RCC 7860 (cell line): ENCODE measurements at regions not wholly inside any gene's neighbourhood (a gene's known extent, or its start where the extent isn't known, plus 50 kb on each side); places are given as distances from the start of the nearest gene placed in this dataset.
"Not testable (repeated sequence)": the region's sequence is repeated elsewhere in the genome, so short reads cannot be mapped to it uniquely, and the experiment has no call there.

ENCODE experiments used
- DNase-seq: peaks from one replicate; pipeline ENCODE4 v3.0.0-alpha.2; 2015; ENCODE audit warnings: low spot score
- FAIRE-seq: peaks from 2 replicates; lab custom pipeline; 2012; peaks lifted over from hg19 to GRCh38; lab: Jason Lieb, UNC

DNA sequence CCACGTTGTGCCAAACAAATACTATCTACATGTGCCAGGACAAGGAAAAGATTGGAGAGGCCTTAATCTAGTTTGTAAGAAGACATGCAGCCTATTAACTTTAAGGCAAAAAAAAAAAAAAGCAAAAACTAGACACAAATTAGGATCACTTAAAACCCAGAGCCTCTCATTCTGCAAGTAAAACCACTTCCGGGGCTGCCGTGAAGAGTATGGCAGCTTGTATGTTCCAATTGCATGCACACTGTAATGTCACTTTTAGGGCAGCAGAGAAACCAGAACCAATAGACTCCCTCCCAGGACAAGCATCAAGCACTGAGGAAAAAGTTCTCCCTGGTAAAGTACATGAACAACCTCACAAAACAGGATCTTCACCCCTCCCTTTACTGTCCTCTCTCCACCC lies 70.6 kb downstream of the RSL24D1 start:
- no peak for DNase-seq

DNA sequence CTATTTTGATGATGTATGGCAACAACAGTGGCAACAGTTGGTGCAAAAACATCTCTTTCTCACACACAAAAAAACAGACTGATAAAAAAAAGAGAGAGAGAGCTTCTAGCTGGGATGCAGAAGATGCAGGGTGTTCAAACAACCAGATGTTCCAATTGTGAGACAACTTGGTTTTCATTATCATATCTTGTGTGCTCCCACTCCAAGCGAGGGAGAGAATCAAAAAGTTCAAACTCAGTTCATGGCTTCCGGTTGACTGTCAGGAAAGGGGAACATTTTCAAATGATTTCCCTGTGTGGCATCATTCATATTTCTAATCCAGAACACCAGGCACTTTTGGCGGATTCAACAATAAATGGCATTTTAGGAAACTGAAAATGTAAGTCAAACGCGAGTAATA lies 72.1 kb downstream of the RSL24D1 start:
- DNase-seq, result no peak
- no peak for FAIRE-seq

More for the DNA sequence above, 70.6 kb downstream of the RSL24D1 start:
- no peak for FAIRE-seq

DNA sequence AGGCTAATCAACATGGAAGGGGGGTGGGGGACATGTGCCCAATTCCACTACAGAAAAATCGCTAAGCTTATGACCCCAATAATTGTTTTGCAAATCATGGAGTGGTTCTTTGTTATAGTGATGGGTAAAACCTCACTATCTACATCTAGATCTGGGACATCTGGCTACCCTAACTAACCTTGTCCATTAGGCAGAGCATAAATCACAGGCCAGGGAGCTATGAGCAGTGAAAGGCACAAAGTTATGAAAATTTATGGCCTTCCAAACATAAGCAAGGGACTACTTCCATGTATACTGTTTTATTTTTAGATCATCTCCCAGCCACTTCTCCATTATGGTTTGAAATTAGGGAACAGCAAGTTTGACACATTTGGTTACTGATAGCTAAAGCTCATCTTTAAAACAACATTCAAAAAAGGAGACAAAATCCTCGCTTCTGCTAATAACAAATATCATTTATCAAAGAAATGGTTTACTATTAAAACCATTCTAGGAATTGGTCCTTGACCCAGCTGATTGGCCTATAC lies 78.3 kb downstream of the RSL24D1 start:
- FAIRE-seq (no peak), DNase-seq (no peak)

DNA sequence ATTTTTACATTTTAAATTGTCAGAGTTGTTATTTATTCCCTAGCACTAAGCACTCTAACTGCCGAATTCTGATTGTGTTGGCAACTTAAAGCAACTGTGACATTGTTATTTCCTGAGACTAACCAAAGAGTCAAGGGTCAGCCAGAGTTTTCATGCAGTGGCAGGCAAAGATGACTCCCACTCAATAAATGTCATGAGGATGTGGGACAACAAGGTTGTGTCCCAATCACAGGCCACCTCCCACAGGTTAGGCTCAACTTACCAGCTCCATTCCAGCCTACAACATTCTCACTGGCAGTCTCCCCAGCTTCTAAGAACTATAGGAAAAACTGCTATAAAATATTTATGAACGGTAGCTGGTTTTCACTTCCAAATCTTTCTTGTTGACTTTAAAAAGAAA lies 80.1 kb downstream of the RSL24D1 start:
- FAIRE-seq (no peak), DNase-seq (no peak)

DNA sequence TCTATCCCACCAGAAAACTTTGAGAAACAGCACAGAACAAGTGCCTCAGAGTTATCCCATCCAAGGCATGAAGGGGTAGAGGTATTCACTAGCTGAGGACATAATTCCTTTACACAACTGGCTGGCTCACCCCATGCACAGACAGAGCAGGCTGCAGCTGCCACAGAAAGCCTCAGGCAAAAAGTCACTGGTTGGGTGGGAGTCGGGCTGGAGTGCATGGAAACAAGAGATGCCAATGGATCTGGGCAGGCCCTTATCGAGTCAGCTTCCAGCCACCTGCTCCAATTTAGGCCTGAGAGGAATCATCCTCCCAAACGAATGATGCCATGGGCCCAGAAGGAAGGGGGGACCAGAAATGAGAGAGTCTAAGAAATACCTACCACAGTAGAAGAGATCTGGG lies 83.0 kb downstream of the RSL24D1 start:
- no peak for FAIRE-seq
- no peak for DNase-seq

DNA sequence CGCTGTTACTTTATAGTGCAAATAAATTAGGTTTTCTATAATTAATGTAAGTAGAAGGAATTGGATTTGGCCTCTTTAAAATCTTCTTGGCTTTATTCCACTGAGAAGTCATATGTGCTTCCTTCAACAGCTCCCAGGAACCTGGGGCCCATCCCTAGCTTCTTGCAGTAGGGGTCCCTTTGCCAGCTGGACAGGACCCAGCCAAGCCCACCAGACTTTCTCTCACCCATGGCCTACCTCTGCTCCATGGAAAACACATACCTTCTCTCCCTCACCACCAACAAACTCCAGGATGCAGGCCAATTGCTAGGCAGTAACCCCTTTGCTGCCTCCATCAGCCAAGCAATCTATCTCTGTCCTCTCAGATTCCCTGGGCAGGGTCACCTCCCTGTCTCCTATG lies 84.0 kb downstream of the RSL24D1 start:
- DNase-seq (no peak), FAIRE-seq (no peak)

DNA sequence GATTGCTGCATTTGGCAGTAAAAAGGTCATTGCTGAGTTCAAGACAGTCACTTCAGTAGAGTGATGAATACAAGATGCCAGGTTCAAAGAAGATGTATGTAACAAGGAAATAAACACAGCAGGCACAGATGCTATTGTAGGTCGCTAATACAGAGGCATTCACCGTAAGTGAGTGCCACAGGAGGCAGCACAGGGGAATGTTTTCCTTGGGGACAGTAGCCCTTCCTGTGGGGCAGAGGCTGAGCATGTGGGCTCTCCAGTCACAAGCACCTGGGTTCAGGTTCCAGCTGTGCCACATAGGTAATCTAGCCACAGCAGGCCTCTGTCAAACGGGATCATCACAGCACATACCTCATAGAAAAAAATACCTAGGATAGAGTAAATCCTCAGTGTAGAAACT lies 86.3 kb downstream of the RSL24D1 start:
- FAIRE-seq (no peak), DNase-seq (no peak)

DNA sequence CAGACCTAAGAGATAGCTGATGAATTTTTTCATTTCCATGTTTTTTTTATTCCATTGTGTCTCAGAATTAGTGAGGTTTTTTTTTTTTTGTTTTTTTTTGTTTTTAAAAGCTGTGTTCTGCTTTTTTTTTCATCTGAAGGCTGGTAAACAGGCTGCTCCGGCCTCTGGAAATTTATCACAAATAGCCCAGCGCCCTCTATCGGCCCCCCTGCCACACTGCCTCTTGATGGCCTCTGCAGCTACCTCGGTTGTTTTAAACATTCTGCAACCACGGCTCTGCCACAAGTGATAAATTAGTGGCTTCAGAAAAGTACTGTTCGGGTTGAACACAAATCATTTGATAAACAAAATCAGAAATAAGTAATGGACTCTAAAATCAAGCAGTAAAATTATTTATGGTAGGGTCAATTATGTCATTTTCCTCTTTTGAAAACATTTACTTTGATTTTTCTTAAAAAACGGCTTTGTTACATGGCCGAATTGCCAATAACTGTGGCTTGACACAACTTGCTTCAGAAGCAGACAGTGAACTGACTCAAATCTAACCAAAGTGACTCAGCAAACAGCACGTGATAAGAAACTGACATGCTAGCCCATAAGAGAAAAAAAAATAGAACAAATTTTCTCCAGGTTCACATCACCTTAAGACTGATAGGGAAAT lies 87.8 kb downstream of the RSL24D1 start:
- FAIRE-seq (no peak), DNase-seq (no peak)

DNA sequence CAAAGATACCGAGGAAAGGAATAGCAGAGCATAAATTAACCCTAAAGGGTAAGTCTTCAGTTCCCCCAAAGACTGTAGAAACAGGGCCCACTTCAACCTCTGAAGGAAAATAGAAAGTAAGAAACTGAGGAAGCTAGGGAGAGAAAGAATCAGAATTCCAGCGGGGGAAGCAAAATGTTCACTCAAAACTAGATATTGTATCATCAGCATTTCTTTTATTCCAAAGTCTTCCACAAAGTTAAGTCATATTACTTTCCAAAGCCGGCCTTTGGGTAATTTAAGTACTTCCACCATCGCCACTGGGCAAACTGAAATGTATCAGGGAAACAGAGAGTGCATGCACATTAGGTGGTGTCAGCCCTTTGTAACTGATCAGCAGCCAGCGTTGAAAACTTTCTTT lies 88.3 kb downstream of the RSL24D1 start:
- no peak for DNase-seq
- no peak for FAIRE-seq

DNA sequence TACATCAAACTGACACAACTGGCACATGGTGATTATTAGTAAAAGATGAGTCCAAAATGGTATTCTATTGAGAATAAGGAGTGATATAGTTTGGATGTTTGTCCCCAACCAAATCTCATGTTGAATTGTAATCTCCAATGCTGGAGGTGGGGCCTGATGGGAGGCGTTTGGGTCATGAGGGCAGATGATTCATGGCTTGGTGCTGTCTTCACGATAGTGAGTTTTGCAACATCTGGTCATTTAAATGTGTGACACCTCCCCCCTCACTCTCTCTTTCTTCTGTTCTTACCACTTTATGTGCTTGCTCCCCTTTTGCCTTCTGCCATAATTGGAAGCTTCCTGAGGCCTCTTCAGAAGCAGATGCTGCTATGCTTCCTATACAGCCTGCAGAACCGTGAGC lies 90.6 kb downstream of the RSL24D1 start:
- DNase-seq, result no peak
- no peak for FAIRE-seq

DNA sequence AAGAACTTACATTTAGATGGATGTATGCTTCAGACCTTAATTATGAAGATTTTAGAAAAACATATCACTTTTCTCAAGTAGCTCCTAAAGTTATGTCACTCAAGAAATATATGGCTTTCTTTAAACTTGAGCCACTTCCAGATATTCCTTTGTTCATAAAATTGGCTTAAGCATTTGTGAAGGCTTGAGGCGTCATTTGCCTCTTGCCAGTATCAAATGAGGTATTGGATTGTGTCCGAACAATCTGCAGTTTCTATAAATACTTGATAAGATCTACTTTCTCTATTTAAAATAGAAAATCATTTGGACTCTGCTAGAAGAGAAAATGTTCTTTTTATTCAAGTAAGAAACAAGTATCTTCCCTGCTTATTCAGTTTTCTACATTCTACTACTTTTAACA lies 102.6 kb downstream of the RSL24D1 start:
- DNase-seq (no peak), FAIRE-seq (no peak)

DNA sequence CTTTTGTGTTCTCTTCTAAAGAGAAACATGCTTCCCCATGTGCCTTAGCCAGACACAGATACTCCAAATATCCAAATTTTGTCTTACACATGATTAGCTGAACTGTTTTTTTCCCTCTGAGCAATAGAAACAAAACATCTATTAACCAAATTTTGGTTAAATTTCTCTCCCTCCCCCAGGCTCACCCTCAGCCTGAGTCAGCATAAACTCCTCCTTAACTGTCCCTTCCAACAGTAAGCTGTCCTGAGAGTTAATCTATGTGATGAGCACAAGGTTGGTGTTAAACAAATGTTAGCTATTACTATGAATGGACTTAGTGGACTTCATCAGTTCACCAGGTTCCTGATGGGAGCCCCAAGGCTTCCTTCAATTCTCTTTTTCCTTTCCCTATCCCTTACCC lies 108.5 kb downstream of the RSL24D1 start:
- no peak for DNase-seq
- no peak for FAIRE-seq

DNA sequence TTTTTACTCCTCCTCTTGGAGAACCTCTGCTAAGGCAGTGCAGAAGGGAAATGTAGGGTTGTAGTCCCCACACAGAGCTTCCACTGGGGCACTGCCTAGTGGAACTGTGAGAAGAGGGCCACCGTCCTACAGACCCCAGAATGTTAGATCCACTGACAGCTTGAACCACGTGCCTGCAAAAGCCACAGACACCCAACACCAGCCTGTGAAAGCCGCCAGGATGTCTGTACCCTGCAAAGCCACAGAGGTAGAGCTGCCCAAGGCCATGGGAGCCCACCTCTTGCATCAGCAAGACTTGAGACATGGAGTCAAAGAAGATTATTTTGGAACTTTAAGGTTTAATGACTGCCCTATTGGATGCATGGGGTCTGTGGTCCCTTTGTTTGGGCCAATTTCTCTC lies 112.1 kb downstream of the RSL24D1 start:
- FAIRE-seq (no peak), DNase-seq (no peak)

DNA sequence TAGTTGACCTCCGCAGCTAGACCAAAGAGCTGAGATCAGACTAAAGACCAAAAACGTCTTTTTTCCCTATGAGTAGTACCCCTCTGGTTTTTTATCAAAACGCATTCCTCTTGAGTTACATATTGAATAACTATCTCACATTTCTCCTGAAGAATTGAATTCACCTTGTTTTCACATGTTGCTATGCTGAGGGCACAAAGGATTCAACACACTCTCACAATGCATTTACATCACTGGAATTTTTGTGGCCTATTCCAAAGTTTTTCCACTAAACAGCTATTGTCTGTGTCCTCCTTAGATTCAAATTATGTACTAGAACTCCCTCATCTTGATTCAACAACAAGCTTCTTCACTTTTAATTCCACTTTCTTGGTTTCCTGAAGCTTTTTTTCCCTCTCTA lies 112.5 kb downstream of the RSL24D1 start:
- FAIRE-seq, result no peak
- no peak for DNase-seq

DNA sequence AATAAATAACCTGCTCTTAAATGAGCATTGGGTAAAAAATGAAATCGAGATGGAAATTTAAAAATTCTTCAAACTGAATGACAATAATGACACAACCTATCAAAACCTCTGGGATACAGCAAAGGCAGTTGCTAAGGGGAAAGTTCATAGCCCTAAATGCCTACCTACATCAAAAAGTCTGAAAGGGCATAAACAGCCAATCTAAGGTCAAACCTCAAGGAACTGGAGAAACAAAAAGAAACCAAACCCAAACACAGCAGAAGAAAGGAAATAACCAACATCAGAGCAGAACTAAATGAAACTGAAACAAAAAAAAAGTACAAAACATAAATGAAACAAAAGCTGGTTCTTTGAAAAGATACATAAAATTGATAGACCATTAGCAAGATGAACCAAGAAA lies 119.7 kb downstream of the RSL24D1 start:
- not testable (repeated sequence) for DNase-seq, FAIRE-seq

DNA sequence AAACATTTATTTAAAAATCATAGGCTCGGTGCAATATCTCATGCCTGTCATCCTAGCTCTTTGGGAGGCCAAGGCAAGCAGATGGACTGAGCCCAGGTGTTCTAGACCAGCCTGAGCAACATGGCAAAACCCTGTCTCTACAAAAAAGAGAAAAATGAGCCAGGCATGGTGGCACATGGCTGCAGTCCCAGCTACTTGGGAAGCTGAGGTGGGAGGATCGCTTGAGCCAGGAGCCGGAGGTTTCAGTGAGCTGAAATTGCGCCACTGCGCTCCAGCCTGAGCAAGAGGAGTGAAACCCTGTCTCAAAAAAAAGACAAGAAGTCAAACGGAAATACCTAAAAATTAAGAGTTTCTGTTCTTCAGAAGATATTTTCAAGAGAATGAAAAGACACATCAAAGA lies 122.3 kb downstream of the RSL24D1 start:
- DNase-seq (no peak), FAIRE-seq (no peak)

DNA sequence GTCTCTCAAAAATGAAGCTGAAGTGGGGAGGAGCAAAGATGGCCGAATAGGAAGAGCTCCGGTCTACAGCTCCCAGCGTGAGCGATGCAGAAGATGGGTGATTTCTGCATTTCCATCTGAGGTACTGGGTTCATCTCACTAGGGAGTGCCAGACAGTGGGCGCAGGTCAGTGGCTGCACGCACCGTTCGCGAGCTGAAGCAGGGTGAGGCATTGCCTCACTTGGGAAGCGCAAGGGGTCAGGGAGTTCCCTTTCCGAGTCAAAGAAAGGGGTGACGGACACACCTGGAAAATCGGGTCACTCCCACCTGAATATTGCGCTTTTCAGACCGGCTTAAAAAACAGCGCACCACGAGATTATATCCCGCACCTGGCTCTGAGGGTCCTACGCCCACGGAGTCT lies 132.8 kb downstream of the RSL24D1 start:
- DNase-seq, result not testable (repeated sequence)

DNA sequence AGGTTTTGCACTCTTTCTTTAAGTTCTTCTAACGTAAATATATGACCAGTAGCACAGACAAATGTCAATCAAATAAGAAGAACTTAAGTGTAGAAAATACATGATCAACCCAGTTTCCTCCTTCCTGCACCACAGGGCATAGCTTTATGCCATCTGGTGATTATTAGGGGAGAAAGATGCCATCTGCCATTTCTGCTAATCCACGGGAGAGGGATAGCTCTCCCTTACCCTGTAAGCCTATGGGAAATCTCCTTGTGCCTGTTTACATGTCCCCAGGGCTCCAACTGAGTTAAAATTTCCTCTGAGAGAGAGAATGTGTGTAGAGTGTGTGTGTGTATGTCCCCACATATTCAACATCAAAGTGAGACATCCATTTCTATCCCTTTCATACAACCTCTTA lies 135.9 kb downstream of the RSL24D1 start:
- no peak for DNase-seq

More for the DNA sequence above, 132.8 kb downstream of the RSL24D1 start:
- FAIRE-seq, result not testable (repeated sequence)

DNA sequence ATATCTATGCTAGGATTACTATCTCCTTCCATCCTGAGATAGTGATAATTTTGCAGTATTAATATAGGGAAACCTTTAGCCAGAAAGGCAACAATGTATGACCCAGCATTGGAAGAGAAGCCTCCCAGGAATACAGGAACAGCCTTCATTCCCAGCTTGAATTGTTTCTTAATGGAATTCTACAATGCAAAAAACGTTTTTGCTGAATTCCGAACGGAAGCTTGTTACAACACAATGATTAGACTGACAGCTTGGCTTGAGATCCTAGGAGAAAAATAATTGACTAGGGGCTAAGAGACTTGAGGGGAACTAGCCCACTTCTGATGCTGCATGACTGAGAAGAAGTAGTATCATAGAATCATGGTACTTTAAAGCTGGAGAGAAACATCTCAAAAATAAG lies 140.2 kb downstream of the RSL24D1 start:
- no peak for DNase-seq
- no peak for FAIRE-seq

More for the DNA sequence above, 135.9 kb downstream of the RSL24D1 start:
- no peak for FAIRE-seq

DNA sequence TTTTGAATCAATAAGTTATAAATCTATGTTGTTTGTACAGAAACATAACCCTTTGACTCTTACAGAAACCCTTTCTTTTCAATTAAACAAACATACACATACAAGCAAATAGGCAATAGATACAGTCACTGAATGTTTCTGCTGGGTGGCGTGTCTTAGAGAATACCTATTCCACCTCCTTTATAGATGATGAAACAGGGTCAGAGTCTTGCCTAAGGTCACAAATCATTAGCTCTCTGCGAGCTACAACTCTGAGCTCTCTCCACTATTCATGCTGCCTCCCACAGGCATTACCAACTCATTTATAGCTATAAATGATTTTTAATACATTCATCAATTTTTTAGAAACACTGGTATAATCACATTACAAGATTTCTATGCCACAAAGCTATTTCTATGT lies 152.6 kb downstream of the RSL24D1 start:
- no peak for FAIRE-seq

DNA sequence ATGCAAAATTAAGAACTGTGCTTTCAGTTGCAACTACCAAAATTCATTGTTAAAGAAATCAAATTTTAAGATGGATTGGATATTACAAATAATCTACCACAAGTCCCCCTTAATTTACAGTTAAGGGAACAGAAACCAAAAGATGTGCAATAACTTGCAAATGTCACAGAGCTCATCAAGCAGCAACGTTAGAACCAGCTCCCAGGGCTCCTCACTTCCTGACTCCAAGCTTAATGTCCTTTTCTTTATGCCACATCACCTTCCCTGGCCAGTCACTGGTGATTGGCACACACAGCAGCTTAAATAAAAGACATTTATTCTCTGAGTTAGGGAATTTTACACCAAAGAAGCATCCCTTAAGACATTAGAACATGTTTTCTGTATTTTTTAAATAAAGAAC lies 159.7 kb downstream of the RSL24D1 start:
- no peak for FAIRE-seq
- no peak for DNase-seq

More for the DNA sequence above, 152.6 kb downstream of the RSL24D1 start:
- DNase-seq, result no peak

DNA sequence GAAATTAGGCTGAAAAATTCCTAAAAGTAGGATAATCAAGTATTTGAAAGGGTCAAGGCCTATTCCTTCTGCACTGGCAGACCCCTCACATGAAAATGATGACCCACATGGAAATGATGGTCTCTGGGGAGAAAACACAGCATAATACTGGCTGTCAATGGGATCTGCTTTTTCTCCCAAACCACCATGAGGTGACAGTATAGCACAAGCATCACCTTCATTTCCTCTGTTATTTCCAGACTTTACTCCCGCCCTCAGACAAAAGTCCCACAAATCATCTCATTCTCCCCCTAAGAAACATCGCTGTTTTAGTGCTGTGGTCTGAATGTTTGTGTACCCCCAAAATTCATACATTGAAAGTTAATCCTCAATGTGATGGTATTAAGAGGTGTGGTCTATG lies 161.0 kb downstream of the RSL24D1 start:
- FAIRE-seq (no peak), DNase-seq (no peak)

DNA sequence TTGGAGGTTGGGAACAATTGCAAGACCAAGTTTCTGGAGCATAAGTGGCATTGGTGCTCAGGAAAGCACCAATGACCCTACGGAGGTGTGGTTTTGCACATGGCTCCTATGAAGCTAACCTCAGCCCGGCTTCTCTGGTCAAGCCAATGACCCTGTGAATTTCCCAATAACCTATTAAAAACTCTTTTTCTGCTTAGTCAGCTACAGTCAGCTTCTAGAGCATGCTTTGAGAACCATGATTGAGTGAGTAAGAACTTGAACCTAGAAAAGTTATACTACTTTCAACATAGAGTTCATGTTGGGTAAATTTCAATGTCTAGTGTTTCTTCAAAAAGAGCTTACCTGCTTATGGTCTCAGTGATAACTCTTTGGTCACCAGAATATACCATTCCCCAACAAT lies 163.2 kb downstream of the RSL24D1 start:
- DNase-seq (no peak), FAIRE-seq (no peak)
